Effector memory CD8-positive, alpha-beta T cell (primary cell): ENCODE measurements at regions not wholly inside any gene's neighbourhood (a gene's known extent, or its start where the extent isn't known, plus 50 kb on each side); places are given as distances from the start of the nearest gene placed in this dataset.
"Not testable (repeated sequence)": the region's sequence is repeated elsewhere in the genome, so short reads cannot be mapped to it uniquely, and the experiment has no call there.

Source experiments
- ATAC-seq: fragments of 150-1000 bp; cut with Tn5 transposase; replicated peaks from 2 replicates; pipeline ENCODE4 v1.10.0; 2021; ENCODE audit warnings: mild to moderate bottlenecking, moderate library complexity
- DNase-seq, 3 experiments: peaks; one replicate each; pipeline ENCODE4 v3.0.0; 2021
- H3K27ac Mint-ChIP-seq, 2 donors: one replicate each; pipeline ENCODE4 v1.8.0; 2022; ENCODE audit warnings: mild to moderate bottlenecking in 2 of 2, mixed read lengths in 2 of 2, moderate library complexity in 2 of 2
- H3K27me3 Mint-ChIP-seq, 2 donors: one replicate each; pipeline ENCODE4 v1.8.0; 2022; ENCODE audit warnings: mixed read lengths in 2 of 2
- H3K36me3 Mint-ChIP-seq: one replicate; pipeline ENCODE4 v1.8.0; 2022; ENCODE audit warnings: mild to moderate bottlenecking, moderate library complexity, mixed read lengths; ENCODE audit not compliant: insufficient read depth
- H3K4me1 Mint-ChIP-seq, 2 donors: one replicate each; pipeline ENCODE4 v1.8.0; 2022; ENCODE audit warnings: low read depth in 2 of 2, mixed read lengths in 2 of 2
- H3K4me3 Mint-ChIP-seq, 2 donors: one replicate each; pipeline ENCODE4 v1.8.0; 2022; ENCODE audit warnings: mild to moderate bottlenecking in 2 of 2, mixed read lengths in 2 of 2, moderate library complexity in 2 of 2
- H3K9me3 Mint-ChIP-seq, 2 donors: one replicate each; pipeline ENCODE4 v1.8.0; 2022; ENCODE audit warnings: mixed read lengths in 2 of 2

DNA sequence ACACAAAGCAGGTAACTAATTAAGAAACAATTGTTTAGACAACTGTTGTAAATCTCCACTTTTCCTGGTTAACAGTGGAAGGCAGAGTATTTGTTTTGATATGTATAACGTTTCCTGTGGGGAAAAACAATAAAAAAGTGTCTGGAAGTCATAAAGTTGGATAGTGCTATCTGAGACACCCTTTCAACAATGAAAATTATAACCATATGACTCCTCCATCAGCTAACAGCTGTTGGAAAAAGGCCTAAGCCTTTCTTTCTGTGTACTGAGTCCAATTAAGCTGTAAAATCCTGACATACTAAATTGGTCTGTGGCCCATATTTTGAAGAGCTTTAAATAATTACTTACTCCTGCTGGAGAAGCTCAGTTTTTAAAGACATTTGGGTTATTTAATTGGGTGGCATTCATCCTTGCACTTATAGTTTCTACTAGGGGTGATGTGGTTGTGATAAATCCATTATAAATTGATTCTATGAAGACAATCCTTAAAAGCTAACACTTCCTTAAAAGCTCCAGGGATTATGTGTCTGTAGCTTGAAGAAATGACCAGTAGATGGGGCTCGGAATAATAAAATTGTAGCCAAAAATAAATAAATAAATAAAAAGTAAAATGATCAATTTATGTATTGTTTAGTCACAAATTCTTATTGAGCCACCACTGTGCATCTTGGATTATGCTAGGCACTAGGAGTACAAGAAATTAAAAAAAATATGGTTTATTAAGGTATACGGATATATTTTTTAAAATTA, 698.1 kb upstream of the NXPH2 start:
- Mint-ChIP-seq H3K9me3 (peaks cover 7 to 14% of the 10 kb centered on the region in 2 donors), H3K36me3 (no peaks in the 10 kb centered on the region), H3K27me3 (no peaks in the 10 kb centered on the region), H3K27ac (no peak overlapping the region), H3K4me1 (no peaks in the 10 kb centered on the region), H3K4me3 (no peak overlapping the region)
- DNase-seq (no peak), ATAC-seq (no peak)

DNA sequence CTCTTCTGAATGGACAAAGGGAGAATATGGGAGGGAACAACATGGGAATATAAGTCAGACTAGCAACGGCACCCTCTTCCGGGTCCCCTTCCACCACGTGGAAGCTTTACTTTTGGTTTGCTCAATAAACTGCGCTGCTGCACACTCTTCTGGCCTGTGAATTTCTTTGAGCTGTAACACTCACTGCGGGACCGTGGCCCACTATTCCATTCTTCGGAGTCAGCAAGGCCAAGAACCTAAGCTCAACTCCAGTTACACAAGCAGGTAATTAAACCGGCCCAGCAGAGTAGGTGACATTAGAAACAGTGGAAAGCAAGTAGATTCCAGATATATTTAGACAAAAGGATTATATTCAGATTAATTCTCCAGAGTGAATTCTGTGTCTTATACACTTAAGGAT, 697.4 kb upstream of the NXPH2 start:
- no peaks in the 10 kb centered on the region for H3K36me3 Mint-ChIP-seq
- no peaks in the 10 kb centered on the region for H3K4me1 Mint-ChIP-seq
- no peak overlapping the region for H3K4me3 Mint-ChIP-seq
- no peak for ATAC-seq
- peaks cover 7 to 14% of the 10 kb centered on the region in 2 donors for H3K9me3 Mint-ChIP-seq
- H3K27ac Mint-ChIP-seq: no peak overlapping the region
- DNase-seq: no peak
- no peaks in the 10 kb centered on the region for H3K27me3 Mint-ChIP-seq

DNA sequence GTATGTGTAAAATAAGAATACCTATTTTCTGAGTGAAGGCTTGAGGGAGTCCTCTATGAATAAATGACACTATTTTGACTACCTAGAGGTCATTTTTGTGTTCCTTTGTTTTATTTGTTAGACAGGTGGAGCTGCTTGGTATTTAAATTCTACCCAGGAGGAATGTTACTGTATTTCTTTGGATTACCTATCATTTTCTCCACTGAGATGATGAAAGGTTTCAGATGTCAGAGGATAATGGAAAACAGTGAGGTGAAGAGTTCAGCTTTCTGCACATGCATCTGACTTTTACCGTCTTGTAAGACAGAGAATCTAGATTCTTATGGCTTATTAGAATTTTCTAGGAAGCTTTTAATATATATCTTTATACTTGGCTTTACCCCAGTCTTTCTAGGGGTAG, 689.8 kb upstream of the NXPH2 start:
- no peaks in the 10 kb centered on the region for H3K36me3 Mint-ChIP-seq
- ATAC-seq: no peak
- DNase-seq: no peak
- no peak overlapping the region for H3K4me3 Mint-ChIP-seq
- peaks cover 0 to 2% of the 10 kb centered on the region in 2 donors for H3K9me3 Mint-ChIP-seq
- H3K27me3 Mint-ChIP-seq: no peaks in the 10 kb centered on the region
- H3K27ac Mint-ChIP-seq: no peak overlapping the region
- H3K4me1 Mint-ChIP-seq: no peaks in the 10 kb centered on the region

DNA sequence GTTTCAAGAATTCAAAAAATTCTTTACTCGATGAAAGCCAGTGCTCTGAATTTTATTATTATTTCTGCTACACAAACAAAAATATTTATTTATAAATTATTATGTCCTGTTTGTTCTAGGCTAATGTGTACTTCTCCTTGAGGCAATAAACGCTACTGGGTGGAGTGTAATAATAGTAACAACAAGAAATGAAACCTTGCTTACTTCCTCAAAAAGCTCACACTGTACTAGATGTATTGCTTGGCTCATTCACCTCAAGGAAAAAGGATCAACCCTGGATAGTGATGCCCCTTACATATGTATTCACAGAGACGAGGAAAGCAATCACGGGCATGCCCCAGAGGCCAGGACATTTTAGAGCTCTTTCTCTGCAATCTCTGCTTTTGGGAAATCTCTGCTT, 685.6 kb upstream of the NXPH2 start:
- no peak overlapping the region for H3K27ac Mint-ChIP-seq
- no peak overlapping the region for H3K4me3 Mint-ChIP-seq
- H3K4me1 Mint-ChIP-seq: no peaks in the 10 kb centered on the region
- DNase-seq (no peak), ATAC-seq (no peak)
- no peaks in the 10 kb centered on the region for H3K36me3 Mint-ChIP-seq
- H3K27me3 Mint-ChIP-seq: no peaks in the 10 kb centered on the region
- H3K9me3 Mint-ChIP-seq: peaks cover 0 to 8% of the 10 kb centered on the region in 2 donors

DNA sequence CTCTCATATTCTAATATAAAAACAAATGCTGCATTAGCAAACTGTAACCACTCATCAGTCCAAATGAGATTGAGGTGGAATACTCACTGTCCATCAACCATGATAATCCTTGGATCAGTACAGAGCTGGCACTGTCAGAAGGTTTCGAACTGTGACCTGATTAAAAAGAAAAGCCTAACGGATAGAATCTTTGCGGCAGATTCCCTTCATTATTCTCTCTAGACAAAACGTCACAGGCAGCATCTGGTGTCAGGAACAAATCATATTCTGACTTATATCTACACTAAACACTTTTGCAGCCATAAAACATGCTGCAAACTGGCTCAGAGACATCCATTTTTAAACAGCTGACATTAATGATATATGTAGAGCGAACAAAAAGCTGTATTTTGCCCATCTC, 677.7 kb upstream of the NXPH2 start:
- Mint-ChIP-seq H3K4me1 (no peaks in the 10 kb centered on the region), H3K36me3 (no peaks in the 10 kb centered on the region), H3K4me3 (no peak overlapping the region), H3K9me3 (peaks cover 7 to 12% of the 10 kb centered on the region in 2 donors), H3K27me3 (no peaks in the 10 kb centered on the region), H3K27ac (no peak overlapping the region)
- DNase-seq (no peak), ATAC-seq (no peak)

DNA sequence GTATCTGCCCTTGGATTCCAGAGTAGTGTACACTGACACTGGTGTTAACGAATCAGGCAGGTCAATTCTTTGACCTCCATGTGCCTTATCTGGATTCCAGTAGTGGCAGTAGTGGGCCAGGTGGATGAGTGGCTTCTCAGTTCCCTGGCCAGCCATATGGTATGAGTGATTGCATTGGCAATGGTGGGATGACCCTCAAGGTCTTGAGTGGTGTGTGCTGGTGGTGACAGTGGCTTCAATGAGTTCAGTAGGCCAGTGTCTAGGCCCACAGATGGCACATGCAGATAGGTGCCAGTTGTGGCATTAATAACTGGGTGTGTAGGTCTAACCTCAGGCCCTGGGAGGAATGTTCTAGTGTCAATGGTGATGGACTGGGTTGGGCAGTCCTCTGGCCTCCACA, 674.1 kb upstream of the NXPH2 start:
- Mint-ChIP-seq H3K36me3 (no peaks in the 10 kb centered on the region), H3K27ac (no peak overlapping the region), H3K4me1 (no peaks in the 10 kb centered on the region), H3K4me3 (no peak overlapping the region), H3K9me3 (peaks cover 7 to 8% of the 10 kb centered on the region in 2 donors), H3K27me3 (no peaks in the 10 kb centered on the region)
- ATAC-seq: no peak
- no peak for DNase-seq

DNA sequence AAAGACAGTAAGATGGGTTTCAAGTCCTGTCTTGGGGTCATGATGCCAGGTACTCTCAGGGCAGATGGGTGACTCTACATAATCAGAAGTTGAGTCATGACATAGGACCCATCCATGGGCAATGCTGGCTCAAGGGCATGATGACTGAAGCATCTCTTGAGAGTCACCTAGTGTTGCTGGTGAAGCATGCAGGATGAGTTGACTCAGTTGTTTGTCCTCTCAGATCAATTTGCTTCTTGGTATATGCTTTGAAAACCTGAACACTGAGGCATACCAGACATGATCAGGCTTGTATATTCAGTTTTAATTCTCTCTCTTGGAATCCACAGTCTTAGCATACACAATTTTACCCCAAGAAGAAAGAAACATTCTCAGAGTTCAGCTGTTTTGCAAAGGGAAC, 658.9 kb upstream of the NXPH2 start:
- Mint-ChIP-seq H3K4me1 (no peaks in the 10 kb centered on the region), H3K4me3 (no peak overlapping the region), H3K27ac (no peak overlapping the region), H3K36me3 (no peaks in the 10 kb centered on the region), H3K27me3 (no peaks in the 10 kb centered on the region), H3K9me3 (peaks cover 4 to 19% of the 10 kb centered on the region in 2 donors)
- ATAC-seq: no peak
- no peak for DNase-seq

DNA sequence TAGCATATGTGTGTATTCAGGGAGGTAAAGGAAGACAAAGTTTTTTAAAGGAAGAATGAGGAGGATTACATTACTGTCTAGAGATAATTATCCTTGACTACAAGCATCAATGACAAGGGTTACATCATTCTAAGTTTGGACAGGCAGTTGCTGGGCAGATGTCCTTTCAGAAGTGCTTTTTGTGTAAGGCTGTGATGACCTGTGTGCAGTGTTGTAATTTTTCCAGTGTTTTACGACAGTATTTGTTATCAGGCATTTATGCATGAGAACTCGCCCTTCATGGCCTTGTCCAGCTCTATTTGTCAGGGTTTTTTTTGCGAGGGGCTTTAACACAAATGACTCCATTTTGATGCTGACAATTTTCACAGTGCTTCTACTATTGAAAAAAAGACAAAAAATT, 658.3 kb upstream of the NXPH2 start:
- no peak overlapping the region for H3K4me3 Mint-ChIP-seq
- no peaks in the 10 kb centered on the region for H3K36me3 Mint-ChIP-seq
- ATAC-seq (no peak), DNase-seq (no peak)
- H3K4me1 Mint-ChIP-seq: no peaks in the 10 kb centered on the region
- peaks cover 4 to 18% of the 10 kb centered on the region in 2 donors for H3K9me3 Mint-ChIP-seq
- no peak overlapping the region for H3K27ac Mint-ChIP-seq
- no peaks in the 10 kb centered on the region for H3K27me3 Mint-ChIP-seq

DNA sequence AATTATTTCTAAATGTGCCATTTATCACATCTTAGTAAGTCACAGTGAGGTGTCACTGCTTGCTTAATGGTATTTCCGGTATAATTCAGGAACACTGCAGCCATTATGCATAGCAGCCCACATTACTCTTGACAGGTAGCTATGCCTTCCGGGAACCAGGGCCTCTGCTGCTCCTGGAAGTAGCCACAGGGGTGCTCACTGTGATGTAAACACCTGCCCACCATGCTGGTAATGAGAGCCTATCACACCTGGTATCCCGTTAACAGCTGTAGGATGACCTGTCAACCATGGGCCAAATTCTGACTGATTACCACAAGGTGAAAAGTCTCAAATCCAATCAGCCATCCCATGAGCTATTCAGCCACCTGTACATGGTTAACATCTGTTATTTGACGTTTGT, 647.0 kb upstream of the NXPH2 start:
- ATAC-seq (no peak), DNase-seq (no peak)
- H3K27me3 Mint-ChIP-seq: no peaks in the 10 kb centered on the region
- H3K9me3 Mint-ChIP-seq: peaks cover 7 to 18% of the 10 kb centered on the region in 2 donors
- H3K27ac Mint-ChIP-seq: no peak overlapping the region
- no peaks in the 10 kb centered on the region for H3K36me3 Mint-ChIP-seq
- no peaks in the 10 kb centered on the region for H3K4me1 Mint-ChIP-seq
- no peak overlapping the region for H3K4me3 Mint-ChIP-seq

DNA sequence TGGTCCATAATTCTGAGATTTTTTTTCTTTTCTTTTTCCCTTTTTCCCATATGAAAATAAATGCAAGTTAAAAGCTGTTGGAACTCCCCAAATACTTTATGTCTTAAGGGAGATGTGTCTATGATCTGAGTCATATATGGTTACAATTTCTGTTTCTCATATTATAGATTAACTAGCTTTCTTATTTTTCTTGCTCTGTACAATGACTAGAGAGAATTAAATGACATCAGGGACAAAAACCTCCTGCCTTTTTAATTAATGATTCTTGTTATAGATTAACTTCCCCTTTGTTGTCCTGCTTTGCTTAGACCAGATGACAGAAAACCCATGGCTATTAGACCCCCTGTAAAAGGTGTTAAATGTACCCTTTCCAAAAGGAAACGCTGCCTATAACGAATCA, 643.9 kb upstream of the NXPH2 start:
- Mint-ChIP-seq H3K9me3 (peaks cover 11 to 23% of the 10 kb centered on the region in 2 donors), H3K36me3 (no peaks in the 10 kb centered on the region), H3K4me1 (no peaks in the 10 kb centered on the region), H3K27ac (no peak overlapping the region), H3K27me3 (no peaks in the 10 kb centered on the region), H3K4me3 (no peak overlapping the region)
- ATAC-seq (no peak), DNase-seq (no peak)

DNA sequence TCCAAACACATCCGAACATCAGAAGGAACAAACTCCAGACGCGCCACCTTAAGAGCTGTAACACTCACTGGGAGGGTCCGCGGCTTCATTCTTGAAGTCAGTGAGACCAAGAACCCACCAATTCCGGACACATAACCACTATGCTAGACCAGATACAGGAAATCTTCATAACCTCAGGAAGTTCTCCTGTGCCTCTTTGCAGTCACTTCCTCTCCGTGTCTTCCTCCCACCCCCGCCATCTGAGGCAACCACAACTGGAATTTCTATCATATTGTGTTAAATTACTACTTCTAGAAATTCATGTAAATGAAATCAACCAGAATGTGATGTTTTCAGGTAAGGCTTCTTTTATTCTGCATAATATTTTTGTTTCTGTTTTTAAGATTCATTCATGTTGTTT, 631.0 kb upstream of the NXPH2 start:
- no peak for DNase-seq
- H3K4me1 Mint-ChIP-seq: no peaks in the 10 kb centered on the region
- H3K9me3 Mint-ChIP-seq: no peaks in the 10 kb centered on the region
- no peak for ATAC-seq
- no peak overlapping the region for H3K4me3 Mint-ChIP-seq
- H3K36me3 Mint-ChIP-seq: no peaks in the 10 kb centered on the region
- no peaks in the 10 kb centered on the region for H3K27me3 Mint-ChIP-seq
- no peak overlapping the region for H3K27ac Mint-ChIP-seq

DNA sequence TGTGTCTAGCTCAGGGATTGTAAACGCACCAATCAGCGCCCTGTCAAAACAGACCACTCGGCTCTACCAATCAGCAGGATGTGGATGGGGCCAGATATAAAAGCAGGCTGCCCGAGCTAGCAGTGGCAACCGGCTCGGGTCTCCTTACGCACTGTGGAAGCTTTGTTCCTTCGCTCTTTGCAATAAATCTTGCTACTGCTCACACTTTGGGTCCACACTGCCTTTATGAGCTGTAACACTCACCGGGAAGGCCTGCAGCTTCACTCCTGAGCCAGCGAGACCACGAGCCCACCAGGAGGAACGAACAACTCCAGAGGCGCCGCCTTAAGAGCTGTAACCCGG, 630.6 kb upstream of the NXPH2 start:
- not testable (repeated sequence) for H3K36me3 Mint-ChIP-seq, ATAC-seq, H3K9me3 Mint-ChIP-seq, H3K27ac Mint-ChIP-seq, DNase-seq, H3K4me3 Mint-ChIP-seq, H3K4me1 Mint-ChIP-seq, H3K27me3 Mint-ChIP-seq

DNA sequence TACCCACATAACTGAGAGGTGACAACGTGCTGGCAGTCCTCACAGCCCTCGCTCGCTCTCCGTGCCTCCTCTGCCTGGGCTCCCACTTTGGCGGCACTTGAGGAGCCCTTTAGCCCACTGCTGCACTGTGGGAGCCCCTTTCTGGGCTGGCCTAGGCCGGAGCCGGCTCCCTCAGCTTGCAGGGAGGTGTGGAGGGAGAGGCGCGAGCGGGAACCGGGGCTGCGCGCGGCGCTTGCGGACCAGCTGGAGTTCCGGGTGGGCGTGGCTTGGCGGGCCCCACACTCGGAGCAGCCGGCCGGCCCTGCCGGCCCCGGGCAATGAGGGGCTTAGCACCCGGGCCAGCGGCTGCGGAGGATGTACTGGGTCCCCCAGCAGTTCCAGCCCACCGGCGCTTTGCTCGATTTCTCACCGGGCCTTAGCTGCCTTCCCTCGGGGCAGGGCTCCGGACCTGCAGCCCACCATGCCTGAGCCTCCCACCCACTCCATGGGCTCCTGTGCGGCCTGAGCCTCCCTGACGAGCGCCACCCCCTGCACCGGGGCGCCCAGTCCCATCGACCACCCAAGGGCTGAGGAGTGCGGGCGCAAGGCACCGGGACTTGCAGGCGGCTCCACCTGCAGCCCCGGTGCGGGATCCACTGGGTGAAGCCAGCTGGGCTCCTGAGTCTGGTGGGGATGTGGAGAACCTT, 630.1 kb upstream of the NXPH2 start:
- not testable (repeated sequence) for H3K4me3 Mint-ChIP-seq, H3K9me3 Mint-ChIP-seq, H3K27ac Mint-ChIP-seq, H3K27me3 Mint-ChIP-seq, ATAC-seq, DNase-seq, H3K4me1 Mint-ChIP-seq, H3K36me3 Mint-ChIP-seq

DNA sequence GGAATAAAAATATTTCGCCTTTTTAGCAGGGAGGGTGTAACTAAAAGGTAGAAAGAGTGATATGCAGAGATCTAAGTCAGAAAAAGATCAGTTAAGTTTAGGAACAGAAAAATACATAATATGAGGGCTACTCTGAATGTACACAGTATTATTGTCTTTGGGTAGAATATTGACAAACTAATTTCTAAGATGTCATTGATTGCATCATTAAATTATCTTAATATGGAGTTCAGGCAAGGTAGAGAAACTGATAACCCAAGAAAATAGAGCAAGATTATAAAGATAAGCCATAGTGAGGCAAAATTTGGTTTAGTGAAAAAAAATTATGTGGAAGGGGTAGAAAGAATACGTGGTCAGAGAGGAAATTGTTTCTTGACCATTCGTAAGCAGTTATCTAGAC, 629.0 kb upstream of the NXPH2 start:
- no peak overlapping the region for H3K4me3 Mint-ChIP-seq
- no peak for ATAC-seq
- H3K27me3 Mint-ChIP-seq: no peaks in the 10 kb centered on the region
- DNase-seq: no peak
- no peaks in the 10 kb centered on the region for H3K36me3 Mint-ChIP-seq
- no peak overlapping the region for H3K27ac Mint-ChIP-seq
- peaks cover 0 to 9% of the 10 kb centered on the region in 2 donors for H3K9me3 Mint-ChIP-seq
- H3K4me1 Mint-ChIP-seq: no peaks in the 10 kb centered on the region
